Keratinocyte (primary cell): ENCODE measurements at regions not wholly inside any gene's neighbourhood (a gene's known extent, or its start where the extent isn't known, plus 50 kb on each side); places are given as distances from the start of the nearest gene placed in this dataset.

Source experiments
- DNase-seq: peaks from one replicate; pipeline ENCODE4 v3.0.0-alpha.2; 2011; ENCODE audit warnings: low read depth, missing footprints, low spot score
- FAIRE-seq: peaks from 2 replicates; lab custom pipeline; 2011; peaks lifted over from hg19 to GRCh38; lab: Jason Lieb, UNC
- H2AFZ ChIP-seq: 2 replicates; pipeline ENCODE4 v1.6.0; 2012; ENCODE audit warnings: low read length, control low read depth, inconsistent platforms; ENCODE audit not compliant: control insufficient read depth
- H3K27ac ChIP-seq: 2 replicates; pipeline ENCODE4 v1.5.1; 2011; ENCODE audit warnings: low read length; ENCODE audit not compliant: control insufficient read depth, insufficient read depth
- H3K27me3 ChIP-seq: 3 replicates; pipeline ENCODE4 v1.6.0; 2011; ENCODE audit warnings: low read length; ENCODE audit not compliant: control insufficient read depth, insufficient read depth; ENCODE audit errors: extremely low read depth
- H3K36me3 ChIP-seq, 2 experiments: 2 replicates in 1 of 2; 3 replicates in 1 of 2; pipeline ENCODE4 v1.5.1; 2011; ENCODE audit warnings: low read length in 2 of 2, mild to moderate bottlenecking in 1 of 2; ENCODE audit not compliant: control insufficient read depth in 2 of 2, insufficient read depth in 2 of 2; ENCODE audit errors: extremely low read depth in 1 of 2
- H3K4me1 ChIP-seq: 3 replicates; pipeline ENCODE4 v1.5.1; 2011; ENCODE audit warnings: low read length; ENCODE audit not compliant: control insufficient read depth, insufficient read depth; ENCODE audit errors: extremely low read depth
- H3K4me2 ChIP-seq: 3 replicates; pipeline ENCODE4 v1.6.0; 2011; ENCODE audit warnings: low read depth, low read length; ENCODE audit not compliant: control insufficient read depth, insufficient read depth; ENCODE audit errors: extremely low read depth
- H3K4me3 ChIP-seq, 3 experiments: fragments of 200-600 bp in 1 of 3; sonication (generic) in 1 of 3; 2 replicates in 2 of 3; 3 replicates in 1 of 3; pipeline ENCODE4 v1.5.1; 2011 to 2016; ENCODE audit warnings: low read length in 3 of 3, mild to moderate bottlenecking in 3 of 3, control low read depth in 2 of 3, inconsistent platforms in 1 of 3, low read depth in 1 of 3, mixed read lengths in 1 of 3, mixed run types in 1 of 3, moderate library complexity in 1 of 3; ENCODE audit not compliant: control insufficient read depth in 2 of 3, insufficient read depth in 2 of 3; ENCODE audit errors: extremely low read depth in 1 of 3
- H3K79me2 ChIP-seq: 2 replicates; pipeline ENCODE4 v1.6.0; 2012; ENCODE audit warnings: low read length; ENCODE audit not compliant: control insufficient read depth, insufficient read depth
- H3K9ac ChIP-seq: 3 replicates; pipeline ENCODE4 v1.6.0; 2011; ENCODE audit warnings: low read length; ENCODE audit not compliant: control insufficient read depth, insufficient read depth; ENCODE audit errors: extremely low read depth
- H3K9me1 ChIP-seq: 3 replicates; pipeline ENCODE4 v1.6.0; 2011; ENCODE audit warnings: low read length; ENCODE audit not compliant: control insufficient read depth, insufficient read depth; ENCODE audit errors: extremely low read depth
- H3K9me3 ChIP-seq: 2 replicates; pipeline ENCODE4 v1.5.1; 2012; ENCODE audit warnings: low read depth, low read length; ENCODE audit not compliant: control insufficient read depth
- H4K20me1 ChIP-seq: 3 replicates; pipeline ENCODE4 v1.6.0; 2011; ENCODE audit warnings: low read length; ENCODE audit not compliant: control insufficient read depth, insufficient read depth; ENCODE audit errors: extremely low read depth
- CTCF ChIP-seq, 3 experiments: IDR thresholded peaks in 1 of 3; conservative IDR thresholded peaks in 1 of 3; optimal IDR thresholded peaks in 1 of 3; 2 replicates in 2 of 3; 3 replicates in 1 of 3; pipeline versions ENCODE3 to v1.5.1; 2011; ENCODE audit warnings: low read length in 3 of 3, mild to moderate bottlenecking in 3 of 3, moderate library complexity in 2 of 3, control low read depth in 1 of 3, inconsistent platforms in 1 of 3; ENCODE audit not compliant: insufficient read depth in 2 of 3; ENCODE audit errors: extremely low read depth in 1 of 3
- EZH2 ChIP-seq: IDR thresholded peaks from one replicate; pipeline ENCODE4 v1.6.1; 2012; ENCODE audit warnings: inconsistent platforms, mild to moderate bottlenecking, low read length, moderate library complexity
- dilution Hi-C: fragments of 300-500 bp; cut with MboI; formaldehyde crosslinking; loops from one replicate; pipeline ENCODE4 v1.7.0; 2020; ENCODE audit warnings: low sequenced_read_pairs; ENCODE audit not compliant: extremely low pct_ligation_motif_present

- no peaks in the 10 kb centered on the region for H4K20me1 ChIP-seq
- no peak overlapping the region for H3K4me3 ChIP-seq
- no peaks in the 10 kb centered on the region for H3K36me3 ChIP-seq
- H3K79me2 ChIP-seq = no peaks in the 10 kb centered on the region
- no peaks in the 10 kb centered on the region for H3K27me3 ChIP-seq
- H3K9me3 ChIP-seq = no peaks in the 10 kb centered on the region
- H3K4me2 ChIP-seq = no peak overlapping the region
- H3K4me1 ChIP-seq = no peaks in the 10 kb centered on the region
- FAIRE-seq (no peak), DNase-seq (no peak)
- H3K9ac ChIP-seq = no peak overlapping the region
- no peaks in the 10 kb centered on the region for H3K9me1 ChIP-seq
- H3K27ac ChIP-seq = no peak overlapping the region
- dilution Hi-C loops = no loop called here
- H2AFZ ChIP-seq = no peak overlapping the region
- TF ChIP-seq EZH2 (no peak), CTCF (optimal IDR thresholded peaks at IDR 0.05 in 1 of 3, IDR thresholded peaks at IDR 0.05 in 1 of 3, conservative IDR thresholded peaks at IDR 0.05 in 1 of 3; ENCODE audit: extremely low read depth in 1 of 3, insufficient read depth in 2 of 3, low read length in 3 of 3) (no peak)
These were observed 1011.2 kb downstream of the KCNMA1 start for GRCh38 chr10:76626386-76626785.

GRCh38 chr10:76624470-76624869 lies 1013.1 kb downstream of the KCNMA1 start:
- no peak for TF ChIP-seq EZH2
- TF ChIP-seq CTCF (optimal IDR thresholded peaks at IDR 0.05 in 1 of 3, IDR thresholded peaks at IDR 0.05 in 1 of 3, conservative IDR thresholded peaks at IDR 0.05 in 1 of 3; ENCODE audit: extremely low read depth in 1 of 3, insufficient read depth in 2 of 3, low read length in 3 of 3) = no peak
- Histone ChIP-seq H3K79me2 (no peaks in the 10 kb centered on the region), H3K4me3 (no peak overlapping the region), H3K9me1 (no peaks in the 10 kb centered on the region), H4K20me1 (no peaks in the 10 kb centered on the region), H3K4me2 (no peak overlapping the region), H3K27ac (no peak overlapping the region), H3K4me1 (no peaks in the 10 kb centered on the region), H3K27me3 (no peaks in the 10 kb centered on the region), H3K36me3 (no peaks in the 10 kb centered on the region), H3K9me3 (no peaks in the 10 kb centered on the region), H2AFZ (no peak overlapping the region), H3K9ac (no peak overlapping the region)
- DNase-seq (no peak), FAIRE-seq (no peak)
- dilution Hi-C loops = no loop called here
